ENCODE measurements at regions not wholly inside any gene's neighbourhood (a gene's known extent, or its start where the extent isn't known, plus 50 kb on each side); places are given as distances from the start of the nearest gene placed in this dataset.
"Not testable (repeated sequence)": the region's sequence is repeated elsewhere in the genome, so short reads cannot be mapped to it uniquely, and the experiment has no call there.

GRCh38 chr10:64859911-64860310 lies 1338.7 kb downstream of the REEP3 start:
- no peak for DNase-seq (ENCODE audit: low spot score)
- in situ Hi-C loops (cut with HindIII; ENCODE audit: low sequenced_read_pairs): no loop called here

GRCh38 chr10:64863836-64864235 lies 1342.6 kb downstream of the REEP3 start:
- DNase-seq (ENCODE audit: low spot score): no peak
- in situ Hi-C loops (cut with HindIII; ENCODE audit: low sequenced_read_pairs): no loop called here

- in situ Hi-C loops (cut with HindIII; ENCODE audit: low sequenced_read_pairs): no loop called here
- DNase-seq (ENCODE audit: low spot score): no peak
These were observed 1346.3 kb downstream of the REEP3 start for GRCh38 chr10:64867501-64867962.

GRCh38 chr10:64873088-64873487 lies 1351.9 kb downstream of the REEP3 start:
- in situ Hi-C loops (cut with HindIII; ENCODE audit: low sequenced_read_pairs): no loop called here
- DNase-seq (ENCODE audit: low spot score): no peak

- in situ Hi-C loops (cut with HindIII; ENCODE audit: low sequenced_read_pairs): no loop called here
- no peak for DNase-seq (ENCODE audit: low spot score)
These were observed 1352.8 kb downstream of the REEP3 start for GRCh38 chr10:64873959-64874358.

- DNase-seq (ENCODE audit: low spot score): no peak
- in situ Hi-C loops (cut with HindIII; ENCODE audit: low sequenced_read_pairs): no loop called here
These were observed 1359.3 kb downstream of the REEP3 start for GRCh38 chr10:64880546-64880945.

GRCh38 chr10:64881257-64881656 lies 1360.1 kb downstream of the REEP3 start:
- in situ Hi-C loops (cut with HindIII; ENCODE audit: low sequenced_read_pairs): no loop called here

GRCh38 chr10:64896582-64896981 lies 1375.4 kb downstream of the REEP3 start:
- in situ Hi-C loops (cut with HindIII; ENCODE audit: low sequenced_read_pairs): no loop called here
- DNase-seq (ENCODE audit: low spot score): no peak

More at GRCh38 chr10:64881257-64881656, 1360.1 kb downstream of the REEP3 start:
- no peak for DNase-seq (ENCODE audit: low spot score)

GRCh38 chr10:64906311-64906710 lies 1385.1 kb downstream of the REEP3 start:
- in situ Hi-C loops (cut with HindIII; ENCODE audit: low sequenced_read_pairs); DNase-seq (ENCODE audit: low spot score): not testable (repeated sequence)

- in situ Hi-C loops (cut with HindIII; ENCODE audit: low sequenced_read_pairs); DNase-seq (ENCODE audit: low spot score): not testable (repeated sequence)
These were observed 1403.1 kb downstream of the REEP3 start for GRCh38 chr10:64924306-64924705.

GRCh38 chr10:64952042-64952441 lies 1430.8 kb downstream of the REEP3 start:
- DNase-seq (ENCODE audit: low spot score): no peak
- in situ Hi-C loops (cut with HindIII; ENCODE audit: low sequenced_read_pairs): no loop called here

- in situ Hi-C loops (cut with HindIII; ENCODE audit: low sequenced_read_pairs): no loop called here
- DNase-seq (ENCODE audit: low spot score): no peak
These were observed 1435.2 kb downstream of the REEP3 start for GRCh38 chr10:64956441-64956840.

GRCh38 chr10:64959116-64959515 lies 1437.9 kb downstream of the REEP3 start:
- DNase-seq (ENCODE audit: low spot score): no peak
- in situ Hi-C loops (cut with HindIII; ENCODE audit: low sequenced_read_pairs): no loop called here

- DNase-seq (ENCODE audit: low spot score): no peak
- in situ Hi-C loops (cut with HindIII; ENCODE audit: low sequenced_read_pairs): no loop called here
These were observed 1438.7 kb downstream of the REEP3 start for GRCh38 chr10:64959883-64960282.

GRCh38 chr10:64973391-64973790 lies 1452.2 kb downstream of the REEP3 start:
- in situ Hi-C loops (cut with HindIII; ENCODE audit: low sequenced_read_pairs): no loop called here
- DNase-seq (ENCODE audit: low spot score): no peak

- in situ Hi-C loops (cut with HindIII; ENCODE audit: low sequenced_read_pairs): no loop called here
- DNase-seq (ENCODE audit: low spot score): no peak
These were observed 1454.9 kb downstream of the REEP3 start for GRCh38 chr10:64976150-64976549.

- DNase-seq (ENCODE audit: low spot score): no peak
- in situ Hi-C loops (cut with HindIII; ENCODE audit: low sequenced_read_pairs): no loop called here
These were observed 1456.7 kb downstream of the REEP3 start for GRCh38 chr10:64977915-64978314.

- in situ Hi-C loops (cut with HindIII; ENCODE audit: low sequenced_read_pairs): no loop called here
- DNase-seq (ENCODE audit: low spot score): no peak
These were observed 1475.7 kb downstream of the REEP3 start for GRCh38 chr10:64996886-64997285.

- in situ Hi-C loops (cut with HindIII; ENCODE audit: low sequenced_read_pairs): no loop called here
- DNase-seq (ENCODE audit: low spot score): no peak
These were observed 1489.6 kb downstream of the REEP3 start for GRCh38 chr10:65010845-65011244.

GRCh38 chr10:65017523-65017922 lies 1496.3 kb downstream of the REEP3 start:
- in situ Hi-C loops (cut with HindIII; ENCODE audit: low sequenced_read_pairs): no loop called here
- DNase-seq (ENCODE audit: low spot score): no peak

- in situ Hi-C loops (cut with HindIII; ENCODE audit: low sequenced_read_pairs): no loop called here
- no peak for DNase-seq (ENCODE audit: low spot score)
These were observed 1503.7 kb downstream of the REEP3 start for GRCh38 chr10:65024886-65025285.

GRCh38 chr10:65030263-65030662 lies 1509.1 kb downstream of the REEP3 start:
- in situ Hi-C loops (cut with HindIII; ENCODE audit: low sequenced_read_pairs): no loop called here
- DNase-seq (ENCODE audit: low spot score): no peak

Measured in G401 (cell line).